ENCODE measurements at regions not wholly inside any gene's neighbourhood (a gene's known extent, or its start where the extent isn't known, plus 50 kb on each side); places are given as distances from the start of the nearest gene placed in this dataset.
"Not testable (repeated sequence)": the region's sequence is repeated elsewhere in the genome, so short reads cannot be mapped to it uniquely, and the experiment has no call there.

GRCh38 chr11:129710423-129710822, 105.2 kb upstream of the TMEM45B start:
- no peak for DNase-seq (ENCODE audit: low spot score)
- WGBS, 2 donors (ENCODE audit: extremely low coverage in 2 of 2, insufficient read length in 2 of 2, insufficient replicate concordance in 1 of 2): no CpG with 5 or more reads among the region's 2 CpGs

DNA sequence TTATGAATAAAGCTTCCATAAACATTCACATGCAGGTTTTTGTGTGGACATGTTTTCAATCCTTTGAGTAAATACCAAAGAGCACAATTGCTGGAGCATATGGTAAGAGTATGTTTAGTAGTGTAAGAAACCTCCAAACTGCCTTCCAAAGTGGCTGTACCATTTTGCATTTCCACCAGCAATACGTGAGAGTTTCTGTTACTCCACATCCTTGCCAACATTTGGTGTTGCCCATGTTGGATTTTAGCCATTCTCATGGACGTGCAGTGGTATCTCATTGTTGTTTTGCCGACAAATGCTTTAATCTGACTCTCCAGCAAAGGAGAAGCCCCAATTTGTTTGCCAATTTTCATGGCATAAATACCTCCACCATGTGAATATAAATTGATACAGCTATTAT, 103.9 kb upstream of the TMEM45B start:
- H2AK5ac ChIP-seq (ENCODE audit: low read depth, low read length): no peak overlapping the region
- no CpG with 5 or more reads among the region's 3 CpGs for WGBS, 2 donors (ENCODE audit: extremely low coverage in 2 of 2, insufficient read length in 2 of 2, insufficient replicate concordance in 1 of 2)
- H3K9me3 ChIP-seq (replicated peaks in 1 of 2; ENCODE audit: control insufficient read depth in 2 of 2, insufficient read depth in 1 of 2, low read depth in 1 of 2, low read length in 2 of 2): no peaks in the 10 kb centered on the region
- H2BK12ac ChIP-seq (ENCODE audit: low read length): no peak overlapping the region
- H3K4ac ChIP-seq (ENCODE audit: low read length): no peak overlapping the region
- H3K36me3 ChIP-seq (replicated peaks in 1 of 2; ENCODE audit: control insufficient read depth in 2 of 2, insufficient read depth in 2 of 2, low read length in 2 of 2): no peaks in the 10 kb centered on the region
- H3K23ac ChIP-seq (ENCODE audit: low read depth, low read length, poor library complexity): no peak overlapping the region
- H2BK15ac ChIP-seq (ENCODE audit: low read length): no peak overlapping the region
- H3K4me3 ChIP-seq (ENCODE audit: low read length in 2 of 2): no peak overlapping the region
- H4K8ac ChIP-seq (ENCODE audit: low read depth, low read length): no peak overlapping the region
- DNase-seq (ENCODE audit: low spot score): no peak
- H3K27me3 ChIP-seq (ENCODE audit: control insufficient read depth in 3 of 3, insufficient read depth in 3 of 3, low read depth in 1 of 3, low read length in 3 of 3): peaks cover 0 to 4% (median 0%) of the 10 kb centered on the region in 3 experiments
- no peak overlapping the region for H3K4me2 ChIP-seq (ENCODE audit: insufficient read depth, low read length, poor library complexity, severe bottlenecking)
- no peak overlapping the region for H3K18ac ChIP-seq (ENCODE audit: low read length)
- H4K91ac ChIP-seq (ENCODE audit: low read depth, low read length, poor library complexity): no peak overlapping the region
- no peak overlapping the region for H2BK120ac ChIP-seq (ENCODE audit: low read depth, low read length)
- H2BK5ac ChIP-seq (ENCODE audit: low read length): no peak overlapping the region
- no peaks in the 10 kb centered on the region for H3K4me1 ChIP-seq (ENCODE audit: control insufficient read depth in 2 of 2, insufficient read depth in 1 of 2, low read depth in 1 of 2, low read length in 2 of 2)
- no peak overlapping the region for H2AFZ ChIP-seq (ENCODE audit: low read length)
- no peaks in the 10 kb centered on the region for H3K79me1 ChIP-seq (ENCODE audit: low read depth, low read length)
- no peak overlapping the region for H3K27ac ChIP-seq (replicated peaks; ENCODE audit: low read length)
- H3K9ac ChIP-seq (ENCODE audit: low read depth, low read length, poor library complexity): no peak overlapping the region
- H3K14ac ChIP-seq (ENCODE audit: low read length): no peak overlapping the region

More at GRCh38 chr11:129710423-129710822, 105.2 kb upstream of the TMEM45B start:
- H2BK5ac ChIP-seq (ENCODE audit: low read length): peak overlapping the region; percentile 90
- H3K9ac ChIP-seq (ENCODE audit: low read depth, low read length, poor library complexity): no peak overlapping the region
- H2AK5ac ChIP-seq (ENCODE audit: low read depth, low read length): no peak overlapping the region
- no peak overlapping the region for H4K8ac ChIP-seq (ENCODE audit: low read depth, low read length)
- H3K27me3 ChIP-seq (ENCODE audit: control insufficient read depth in 3 of 3, insufficient read depth in 3 of 3, low read depth in 1 of 3, low read length in 3 of 3): peaks cover 0 to 4% (median 0%) of the 10 kb centered on the region in 3 experiments
- no peaks in the 10 kb centered on the region for H3K4me1 ChIP-seq (ENCODE audit: control insufficient read depth in 2 of 2, insufficient read depth in 1 of 2, low read depth in 1 of 2, low read length in 2 of 2)
- no peak overlapping the region for H2BK120ac ChIP-seq (ENCODE audit: low read depth, low read length)
- H3K9me3 ChIP-seq (replicated peaks in 1 of 2; ENCODE audit: control insufficient read depth in 2 of 2, insufficient read depth in 1 of 2, low read depth in 1 of 2, low read length in 2 of 2): no peaks in the 10 kb centered on the region
- no peak overlapping the region for H2BK15ac ChIP-seq (ENCODE audit: low read length)
- H2BK12ac ChIP-seq (ENCODE audit: low read length): no peak overlapping the region
- no peak overlapping the region for H4K91ac ChIP-seq (ENCODE audit: low read depth, low read length, poor library complexity)
- no peak overlapping the region for H2AFZ ChIP-seq (ENCODE audit: low read length)
- H3K18ac ChIP-seq (ENCODE audit: low read length): peak overlapping the region; percentile 48
- no peak overlapping the region for H3K4me2 ChIP-seq (ENCODE audit: insufficient read depth, low read length, poor library complexity, severe bottlenecking)
- no peak overlapping the region for H3K23ac ChIP-seq (ENCODE audit: low read depth, low read length, poor library complexity)
- peak overlapping the region; percentile 66 for H3K4ac ChIP-seq (ENCODE audit: low read length)
- no peaks in the 10 kb centered on the region for H3K36me3 ChIP-seq (replicated peaks in 1 of 2; ENCODE audit: control insufficient read depth in 2 of 2, insufficient read depth in 2 of 2, low read length in 2 of 2)
- H3K27ac ChIP-seq (replicated peaks; ENCODE audit: low read length): no peak overlapping the region
- no peak overlapping the region for H3K14ac ChIP-seq (ENCODE audit: low read length)
- no peaks in the 10 kb centered on the region for H3K79me1 ChIP-seq (ENCODE audit: low read depth, low read length)
- no peak overlapping the region for H3K4me3 ChIP-seq (ENCODE audit: low read length in 2 of 2)

DNA sequence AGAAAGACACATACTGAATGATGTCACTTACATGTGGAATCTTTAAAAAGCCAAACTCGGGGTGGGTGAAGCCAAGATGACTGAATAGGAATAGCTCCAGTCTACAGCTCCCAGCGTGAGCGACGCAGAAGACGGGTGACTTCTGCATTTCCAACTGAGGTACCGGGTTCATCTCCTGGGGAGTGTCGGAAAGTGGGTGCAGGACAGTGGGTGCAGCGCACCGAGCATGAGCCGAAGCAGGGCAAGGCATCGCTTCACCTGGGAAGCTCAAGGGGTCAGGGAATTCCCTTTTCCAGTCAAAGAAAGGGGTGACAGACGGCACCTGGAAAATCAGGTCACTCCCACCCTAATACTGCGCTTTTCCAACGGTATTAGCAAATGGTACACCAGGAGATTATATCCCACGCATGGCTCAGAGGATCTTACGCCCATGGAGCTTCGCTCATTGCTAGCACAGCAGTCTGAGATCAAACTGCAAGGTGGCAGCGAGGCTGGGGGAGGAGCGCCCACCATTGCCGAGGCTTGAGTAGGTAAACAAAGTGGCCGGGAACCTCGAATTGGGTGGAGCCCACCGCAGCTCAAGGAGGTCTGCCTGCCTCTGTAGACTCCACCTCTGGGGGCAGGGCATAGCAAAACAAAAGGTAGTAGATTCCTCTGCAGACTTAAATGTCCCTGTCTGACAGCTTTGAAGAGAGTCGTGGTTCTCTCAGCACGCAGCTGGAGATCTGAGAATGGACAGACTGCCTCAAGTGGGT, 103.0 kb upstream of the TMEM45B start:
- not testable (repeated sequence) for DNase-seq (ENCODE audit: low spot score); H3K4me1 ChIP-seq (ENCODE audit: control insufficient read depth in 2 of 2, insufficient read depth in 1 of 2, low read depth in 1 of 2, low read length in 2 of 2); H3K4me3 ChIP-seq (ENCODE audit: low read length in 2 of 2); H3K9me3 ChIP-seq (replicated peaks in 1 of 2; ENCODE audit: control insufficient read depth in 2 of 2, insufficient read depth in 1 of 2, low read depth in 1 of 2, low read length in 2 of 2); H3K4ac ChIP-seq (ENCODE audit: low read length); H3K79me1 ChIP-seq (ENCODE audit: low read depth, low read length); H2AK5ac ChIP-seq (ENCODE audit: low read depth, low read length); H2AFZ ChIP-seq (ENCODE audit: low read length); H2BK15ac ChIP-seq (ENCODE audit: low read length); H4K91ac ChIP-seq (ENCODE audit: low read depth, low read length, poor library complexity); H3K27ac ChIP-seq (replicated peaks; ENCODE audit: low read length); H2BK120ac ChIP-seq (ENCODE audit: low read depth, low read length); H2BK5ac ChIP-seq (ENCODE audit: low read length); H3K18ac ChIP-seq (ENCODE audit: low read length); H2BK12ac ChIP-seq (ENCODE audit: low read length); H3K36me3 ChIP-seq (replicated peaks in 1 of 2; ENCODE audit: control insufficient read depth in 2 of 2, insufficient read depth in 2 of 2, low read length in 2 of 2); H3K4me2 ChIP-seq (ENCODE audit: insufficient read depth, low read length, poor library complexity, severe bottlenecking); H4K8ac ChIP-seq (ENCODE audit: low read depth, low read length); H3K23ac ChIP-seq (ENCODE audit: low read depth, low read length, poor library complexity); H3K9ac ChIP-seq (ENCODE audit: low read depth, low read length, poor library complexity); H3K27me3 ChIP-seq (ENCODE audit: control insufficient read depth in 3 of 3, insufficient read depth in 3 of 3, low read depth in 1 of 3, low read length in 3 of 3)
- no CpG with 5 or more reads among the region's 25 CpGs for WGBS, 2 donors (ENCODE audit: extremely low coverage in 2 of 2, insufficient read length in 2 of 2, insufficient replicate concordance in 1 of 2)
- peak overlapping the region; percentile 3 for H3K14ac ChIP-seq (ENCODE audit: low read length)

DNA sequence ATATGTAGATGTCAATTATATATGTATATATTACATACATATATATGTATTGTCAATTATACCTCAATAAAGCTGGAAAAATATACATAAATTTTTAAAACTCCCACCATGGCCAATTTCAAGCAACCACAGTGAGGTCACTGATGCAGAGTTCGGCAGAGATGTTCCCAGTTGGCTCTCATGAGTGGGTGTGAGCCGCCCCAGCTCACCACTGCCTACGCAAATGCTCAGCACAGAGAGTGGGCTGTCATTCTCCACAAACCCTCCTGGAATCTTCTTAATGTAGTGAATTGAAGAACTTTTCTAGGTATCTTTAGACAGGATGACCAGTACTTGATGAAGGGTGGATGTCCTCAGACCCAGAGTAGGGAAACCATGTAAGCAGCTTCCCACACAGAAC, 96.6 kb upstream of the TMEM45B start:
- Histone ChIP-seq H3K14ac (ENCODE audit: low read length) (no peak overlapping the region), H3K23ac (ENCODE audit: low read depth, low read length, poor library complexity) (no peak overlapping the region), H2AK5ac (ENCODE audit: low read depth, low read length) (no peak overlapping the region), H3K79me1 (ENCODE audit: low read depth, low read length) (no peaks in the 10 kb centered on the region), H4K8ac (ENCODE audit: low read depth, low read length) (no peak overlapping the region), H3K4ac (ENCODE audit: low read length) (no peak overlapping the region), H2BK12ac (ENCODE audit: low read length) (no peak overlapping the region), H2BK15ac (ENCODE audit: low read length) (no peak overlapping the region), H2AFZ (ENCODE audit: low read length) (no peak overlapping the region), H3K4me1 (ENCODE audit: control insufficient read depth in 2 of 2, insufficient read depth in 1 of 2, low read depth in 1 of 2, low read length in 2 of 2) (peaks cover 0 to 6% of the 10 kb centered on the region in 2 donors), H2BK5ac (ENCODE audit: low read length) (no peak overlapping the region), H4K91ac (ENCODE audit: low read depth, low read length, poor library complexity) (no peak overlapping the region), H3K4me2 (ENCODE audit: insufficient read depth, low read length, poor library complexity, severe bottlenecking) (no peak overlapping the region), H3K9me3 (replicated peaks in 1 of 2; ENCODE audit: control insufficient read depth in 2 of 2, insufficient read depth in 1 of 2, low read depth in 1 of 2, low read length in 2 of 2) (no peaks in the 10 kb centered on the region), H3K27me3 (ENCODE audit: control insufficient read depth in 3 of 3, insufficient read depth in 3 of 3, low read depth in 1 of 3, low read length in 3 of 3) (peaks cover 0 to 27% (median 0%) of the 10 kb centered on the region in 3 experiments), H3K27ac (replicated peaks; ENCODE audit: low read length) (no peak overlapping the region), H3K4me3 (ENCODE audit: low read length in 2 of 2) (no peak overlapping the region), H3K18ac (ENCODE audit: low read length) (no peak overlapping the region), H3K36me3 (replicated peaks in 1 of 2; ENCODE audit: control insufficient read depth in 2 of 2, insufficient read depth in 2 of 2, low read length in 2 of 2) (no peaks in the 10 kb centered on the region), H2BK120ac (ENCODE audit: low read depth, low read length) (no peak overlapping the region), H3K9ac (ENCODE audit: low read depth, low read length, poor library complexity) (no peak overlapping the region)
- DNase-seq (ENCODE audit: low spot score): no peak
- no CpG with 5 or more reads among the region's 3 CpGs for WGBS, 2 donors (ENCODE audit: extremely low coverage in 2 of 2, insufficient read length in 2 of 2, insufficient replicate concordance in 1 of 2)
